Nephron (organoid): ENCODE measurements at regions not wholly inside any gene's neighbourhood (a gene's known extent, or its start where the extent isn't known, plus 50 kb on each side); places are given as distances from the start of the nearest gene placed in this dataset.

Experiments used
- H3K27ac Mint-ChIP-seq, 3 experiments: 2 replicates each; pipeline ENCODE4 v1.8.0; 2020; ENCODE audit warnings: mixed read lengths in 3 of 3, mild to moderate bottlenecking in 2 of 3, moderate library complexity in 1 of 3
- H3K27me3 Mint-ChIP-seq: 2 replicates; pipeline ENCODE4 v1.8.0; 2021; ENCODE audit warnings: low read depth, mild to moderate bottlenecking, moderate library complexity, mixed read lengths
- H3K36me3 Mint-ChIP-seq: 2 replicates; pipeline ENCODE4 v1.8.0; 2020; ENCODE audit warnings: low read depth, mixed read lengths
- H3K4me1 Mint-ChIP-seq: 2 replicates; pipeline ENCODE4 v1.8.0; 2020; ENCODE audit warnings: mixed read lengths
- H3K4me3 Mint-ChIP-seq, 3 experiments: 2 replicates each; pipeline ENCODE4 v1.8.0; 2020; ENCODE audit warnings: mild to moderate bottlenecking in 3 of 3, mixed read lengths in 3 of 3, moderate library complexity in 2 of 3
- H3K9me3 Mint-ChIP-seq: 2 replicates; pipeline ENCODE4 v1.8.0; 2020; ENCODE audit warnings: mixed read lengths
- CTCF ChIP-seq, 3 experiments: fragments of 200-600 bp; sonication (generic); IDR thresholded peaks; one replicate each; pipeline ENCODE4 v1.5.0; 2021; ENCODE audit warnings: antibody characterized with exemption in 3 of 3; ENCODE audit not compliant: unreplicated experiment in 3 of 3

GRCh38 chr20:39474879-39475278 lies 512.7 kb downstream of the DHX35 start:
- H3K36me3 Mint-ChIP-seq: peaks cover 6% of the 10 kb centered on the region
- H3K9me3 Mint-ChIP-seq: peaks cover 6% of the 10 kb centered on the region
- H3K4me3 Mint-ChIP-seq: no peak overlapping the region
- H3K27ac Mint-ChIP-seq: peak overlapping the region; percentile 77 to 91 (median 90)
- H3K27me3 Mint-ChIP-seq: no peaks in the 10 kb centered on the region
- H3K4me1 Mint-ChIP-seq: peaks cover 24% of the 10 kb centered on the region
- TF ChIP-seq CTCF (IDR thresholded peaks at IDR 0.05; ENCODE audit: unreplicated experiment in 3 of 3): no peak

GRCh38 chr20:39473536-39473935 lies 511.4 kb downstream of the DHX35 start:
- Mint-ChIP-seq H3K27ac (peak overlapping the region; percentile 9 to 38 (median 14)), H3K4me3 (no peak overlapping the region), H3K4me1 (peaks cover 24% of the 10 kb centered on the region), H3K36me3 (peaks cover 6% of the 10 kb centered on the region), H3K9me3 (peaks cover 13% of the 10 kb centered on the region), H3K27me3 (no peaks in the 10 kb centered on the region)
- TF ChIP-seq CTCF (IDR thresholded peaks at IDR 0.05; ENCODE audit: unreplicated experiment in 3 of 3): no peak

GRCh38 chr20:39468703-39469102 lies 506.6 kb downstream of the DHX35 start:
- no peak overlapping the region for H3K27ac Mint-ChIP-seq
- no peaks in the 10 kb centered on the region for H3K27me3 Mint-ChIP-seq
- TF ChIP-seq CTCF (IDR thresholded peaks at IDR 0.05; ENCODE audit: unreplicated experiment in 3 of 3): no peak
- peaks cover 6% of the 10 kb centered on the region for H3K36me3 Mint-ChIP-seq
- peaks cover 13% of the 10 kb centered on the region for H3K9me3 Mint-ChIP-seq
- H3K4me1 Mint-ChIP-seq: peaks cover 8% of the 10 kb centered on the region
- H3K4me3 Mint-ChIP-seq: no peak overlapping the region

- H3K9me3 Mint-ChIP-seq: peaks cover 4% of the 10 kb centered on the region
- no peaks in the 10 kb centered on the region for H3K27me3 Mint-ChIP-seq
- no peaks in the 10 kb centered on the region for H3K36me3 Mint-ChIP-seq
- no peak for TF ChIP-seq CTCF (IDR thresholded peaks at IDR 0.05; ENCODE audit: unreplicated experiment in 3 of 3)
- no peak overlapping the region for H3K4me3 Mint-ChIP-seq
- H3K4me1 Mint-ChIP-seq: peaks cover 5% of the 10 kb centered on the region
- no peak overlapping the region for H3K27ac Mint-ChIP-seq
These were observed 502.1 kb downstream of the DHX35 start for GRCh38 chr20:39464238-39464637.

- Mint-ChIP-seq H3K27me3 (no peaks in the 10 kb centered on the region), H3K4me1 (peaks cover 19% of the 10 kb centered on the region), H3K27ac (peak overlapping the region in 1 of 3 experiments; percentile 3), H3K9me3 (peaks cover 6% of the 10 kb centered on the region), H3K4me3 (no peak overlapping the region), H3K36me3 (no peaks in the 10 kb centered on the region)
- TF ChIP-seq CTCF (IDR thresholded peaks at IDR 0.05; ENCODE audit: unreplicated experiment in 3 of 3): no peak
These were observed 500.3 kb downstream of the DHX35 start for GRCh38 chr20:39462416-39462945.

GRCh38 chr20:39458452-39458851 lies 496.3 kb downstream of the DHX35 start:
- H3K36me3 Mint-ChIP-seq: no peaks in the 10 kb centered on the region
- H3K9me3 Mint-ChIP-seq: peaks cover 6% of the 10 kb centered on the region
- H3K4me3 Mint-ChIP-seq: no peak overlapping the region

More at GRCh38 chr20:39458452-39458851, 496.3 kb downstream of the DHX35 start:
- no peak for TF ChIP-seq CTCF (IDR thresholded peaks at IDR 0.05; ENCODE audit: unreplicated experiment in 3 of 3)
- Mint-ChIP-seq H3K4me1 (peaks cover 26% of the 10 kb centered on the region), H3K27ac (no peak overlapping the region), H3K27me3 (peaks cover 4% of the 10 kb centered on the region)
